Stimulated activated CD8-positive, alpha-beta memory T cell treated with anti-CD3 and anti-CD28 coated beads, Interleukin-4, amount 100 ng/mL, for 24 hours (primary cell): ENCODE measurements at regions not wholly inside any gene's neighbourhood (a gene's known extent, or its start where the extent isn't known, plus 50 kb on each side); places are given as distances from the start of the nearest gene placed in this dataset.
"Not testable (repeated sequence)": the region's sequence is repeated elsewhere in the genome, so short reads cannot be mapped to it uniquely, and the experiment has no call there.

Experiments
- DNase-seq: peaks from one replicate; pipeline ENCODE4 v3.0.0-alpha.2; 2020; ENCODE audit warnings: low read depth

GRCh38 chr6:166806217-166806838 is 150.0 kb downstream of the RNASET2 start:
- no peak for DNase-seq

DNA sequence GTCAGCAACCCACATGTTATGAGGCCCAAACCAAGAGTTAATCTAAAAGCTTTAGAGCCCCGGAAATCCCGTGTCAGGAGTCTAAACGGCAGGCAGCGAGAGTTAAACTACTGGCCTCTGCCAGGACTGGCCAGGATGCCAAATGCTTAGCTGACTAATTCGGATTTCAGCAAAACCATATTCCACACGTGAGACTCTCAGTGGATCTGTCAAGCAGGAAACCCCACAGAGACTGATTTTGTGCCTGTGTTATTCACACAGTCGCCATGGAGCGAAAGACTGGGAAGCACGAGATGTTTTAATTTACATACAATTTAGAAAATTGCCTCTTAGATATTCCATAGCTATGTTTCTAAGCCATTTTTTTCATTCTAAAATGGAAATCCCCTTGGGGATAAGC is 152.9 kb downstream of the RNASET2 start:
- DNase-seq = no peak

DNA sequence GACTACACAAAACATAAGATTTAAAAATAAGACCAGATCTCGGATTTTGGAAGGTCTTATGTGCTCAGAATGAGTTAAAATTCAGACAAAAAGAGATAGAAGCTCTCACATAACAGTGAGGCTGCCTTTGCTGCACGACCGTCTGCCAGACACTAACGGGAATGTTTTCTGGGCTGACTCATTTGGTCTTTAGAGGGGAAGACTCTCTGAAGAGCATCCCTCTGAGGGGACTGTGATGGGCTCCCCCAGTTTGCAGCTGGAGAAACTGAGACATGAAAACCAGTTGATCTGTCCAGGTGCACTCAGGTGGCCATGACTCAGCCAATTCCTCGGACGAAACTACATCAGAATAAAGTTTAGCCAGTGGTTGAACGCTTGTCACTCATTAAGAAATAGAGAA is 153.9 kb downstream of the RNASET2 start:
- no peak for DNase-seq

DNA sequence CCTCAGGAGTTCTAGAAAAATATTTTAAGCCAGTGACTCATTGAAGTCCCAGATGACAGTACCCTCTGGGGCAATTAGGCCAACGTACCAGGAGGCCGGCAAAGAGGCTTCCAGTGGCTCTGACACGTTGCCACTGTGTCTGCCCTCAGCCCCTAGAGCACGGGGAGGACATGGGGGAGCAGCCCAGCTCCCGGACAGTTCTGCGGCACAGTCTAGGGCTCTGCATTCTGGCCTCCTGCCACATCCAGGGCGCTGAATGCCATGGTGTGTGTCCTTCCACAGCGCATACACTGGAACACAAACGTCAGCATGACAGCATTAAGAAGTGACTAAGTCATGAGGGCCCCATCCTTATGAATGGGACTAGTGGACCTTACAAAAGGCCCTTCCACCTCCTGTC is 156.2 kb downstream of the RNASET2 start:
- no peak for DNase-seq

GRCh38 chr6:166798652-166799051 is 157.7 kb downstream of the RNASET2 start:
- DNase-seq = no peak

DNA sequence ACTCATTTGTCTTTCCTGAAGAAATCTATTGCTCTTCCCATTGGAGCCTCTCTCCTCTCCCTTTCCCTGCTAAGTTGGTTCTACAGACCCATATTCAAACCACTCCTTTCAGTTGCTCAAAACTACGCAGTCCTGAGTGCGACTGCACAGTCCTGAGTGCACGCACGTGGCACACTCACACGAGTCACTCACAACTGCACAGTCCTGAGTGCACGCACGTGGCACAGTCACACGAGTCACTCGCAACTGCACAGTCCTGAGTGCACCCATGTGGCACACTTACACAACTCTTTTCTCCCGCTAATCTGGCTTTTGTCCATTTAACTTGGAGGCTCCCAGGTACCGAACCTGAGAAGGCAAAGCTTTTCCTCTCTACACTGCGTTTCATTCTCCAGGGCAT is 159.7 kb downstream of the RNASET2 start:
- no peak for DNase-seq

GRCh38 chr6:166795879-166796278 is 160.5 kb downstream of the RNASET2 start:
- no peak for DNase-seq

GRCh38 chr6:166790808-166791207 is 163.8 kb upstream of the RPS6KA2 start:
- not testable (repeated sequence) for DNase-seq

- DNase-seq = not testable (repeated sequence)
Observed at GRCh38 chr6:166788846-166789529, 161.9 kb upstream of the RPS6KA2 start.

DNA sequence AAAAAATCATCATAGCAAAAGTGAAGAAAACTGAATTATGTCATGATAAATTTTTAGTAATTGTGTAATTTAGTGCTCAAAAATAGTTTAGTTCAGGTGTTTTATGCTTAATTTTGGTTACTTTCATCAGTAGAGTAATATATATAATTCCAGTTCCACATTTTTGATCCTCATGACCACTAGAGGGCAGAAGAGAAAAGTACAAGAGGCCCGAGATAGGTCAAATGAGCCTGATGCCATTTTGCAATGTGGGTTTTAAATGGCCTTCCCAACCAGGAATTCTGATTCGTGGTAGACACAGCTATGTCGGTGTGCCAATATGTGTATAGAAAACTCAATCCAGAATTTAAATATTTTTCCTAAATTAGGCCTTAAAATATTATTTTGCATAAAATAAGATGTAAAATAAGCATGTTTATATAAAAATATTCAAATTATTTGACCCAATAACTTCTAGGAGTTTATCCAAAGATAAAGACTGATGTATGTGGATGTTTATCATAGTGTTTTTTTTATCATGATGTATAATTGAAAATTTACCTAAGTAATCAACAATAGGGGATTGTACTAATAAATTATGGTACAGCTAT is 159.7 kb upstream of the RPS6KA2 start:
- no peak for DNase-seq

- no peak for DNase-seq
Observed at GRCh38 chr6:166785131-166785530, 158.1 kb upstream of the RPS6KA2 start.

DNA sequence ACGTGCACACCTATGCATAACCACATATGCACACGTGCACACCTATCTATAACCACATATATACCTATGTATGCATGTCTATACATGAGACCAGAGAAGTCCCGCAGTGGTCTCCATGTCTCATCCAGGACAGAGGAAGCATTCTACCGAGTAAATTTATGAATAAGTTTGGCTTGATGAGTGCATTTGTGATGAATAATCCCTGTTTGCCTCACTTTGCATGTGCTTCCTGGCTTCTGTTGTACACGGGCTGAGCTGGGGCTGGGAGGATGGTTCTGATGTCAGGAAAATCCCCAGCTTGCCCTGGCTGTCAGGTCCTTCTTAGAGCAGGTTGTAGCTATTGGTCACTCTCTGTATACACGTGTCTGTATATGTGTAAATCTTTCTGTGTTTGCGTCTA is 157.6 kb upstream of the RPS6KA2 start:
- no peak for DNase-seq

DNA sequence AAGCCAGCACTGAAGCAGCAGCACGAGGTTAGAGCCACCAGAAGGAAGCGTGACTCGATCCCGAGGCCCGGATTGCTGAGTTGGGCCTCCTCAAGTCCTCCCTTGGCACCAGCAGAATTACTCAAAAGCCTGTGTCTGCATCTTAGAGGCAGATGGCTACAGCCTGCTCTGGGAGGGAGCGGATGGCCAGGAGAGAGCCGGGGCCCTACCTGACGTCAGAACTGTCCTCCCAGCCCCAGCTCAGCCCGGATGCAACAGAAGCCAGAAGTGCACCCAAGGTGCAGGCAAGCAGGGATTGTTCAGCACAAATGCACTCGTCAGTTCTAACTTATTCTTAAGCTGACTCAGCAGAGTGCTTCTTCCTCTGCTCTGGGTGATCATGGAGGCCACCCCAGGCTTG is 155.5 kb upstream of the RPS6KA2 start:
- no peak for DNase-seq

DNA sequence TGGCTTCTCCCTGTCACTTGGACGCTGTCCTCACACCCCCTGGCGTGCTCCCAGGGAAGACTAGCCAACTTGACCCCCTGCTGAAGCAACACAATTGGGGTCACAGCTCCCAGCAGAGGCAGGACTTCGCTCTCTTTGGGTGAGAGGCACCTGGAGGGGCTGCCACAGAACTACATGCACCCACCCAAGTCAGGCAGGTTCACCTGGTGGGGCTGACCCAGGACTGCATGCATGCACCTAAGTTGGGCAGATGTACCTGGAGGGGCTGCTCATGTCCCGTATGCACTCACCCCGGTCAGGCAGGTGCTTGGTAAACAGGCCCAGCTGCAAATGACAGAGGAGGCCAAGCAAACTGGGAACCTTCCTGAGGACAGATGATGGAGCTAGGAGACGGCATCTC is 154.3 kb upstream of the RPS6KA2 start:
- no peak for DNase-seq

GRCh38 chr6:166779963-166780683 is 153.1 kb upstream of the RPS6KA2 start:
- no peak for DNase-seq

DNA sequence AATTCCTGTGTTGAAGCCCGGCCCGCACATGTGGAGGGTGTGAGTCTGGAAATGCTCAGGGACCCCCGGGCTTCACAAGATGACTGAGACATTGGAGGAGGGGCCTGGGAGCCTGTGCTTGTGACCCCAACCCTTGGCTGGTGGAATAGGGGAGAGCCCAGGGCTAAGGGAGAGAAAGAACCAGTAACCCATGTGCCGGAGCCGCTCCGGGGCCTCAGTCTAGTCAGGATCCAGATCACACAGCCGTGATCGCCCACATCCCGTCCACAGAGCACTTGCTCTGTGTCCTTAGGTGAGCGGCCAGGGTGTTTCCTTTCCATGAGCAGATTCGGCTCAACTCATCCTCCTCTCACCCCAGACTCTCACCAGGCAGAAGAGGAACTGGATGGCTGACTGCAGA is 152.3 kb upstream of the RPS6KA2 start:
- DNase-seq = no peak

DNA sequence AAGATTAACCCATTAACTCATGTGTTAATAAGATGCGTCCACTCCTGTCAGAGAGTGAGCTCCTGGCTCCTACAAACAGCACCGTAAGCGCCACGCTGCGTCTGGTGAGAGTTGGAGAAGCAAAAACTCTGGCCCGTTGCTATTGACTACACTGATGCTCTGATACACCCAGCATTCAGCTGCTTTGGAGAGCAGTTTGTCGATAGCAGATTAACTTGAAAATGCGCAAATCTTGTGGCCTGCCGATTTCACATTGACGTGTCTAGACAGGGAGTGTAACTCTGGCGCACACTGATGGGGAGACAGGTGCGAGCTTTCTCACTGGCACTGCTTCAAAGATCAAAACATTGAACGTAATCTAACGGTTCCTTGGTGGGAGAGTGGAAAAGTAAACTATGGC is 151.7 kb upstream of the RPS6KA2 start:
- no peak for DNase-seq

DNA sequence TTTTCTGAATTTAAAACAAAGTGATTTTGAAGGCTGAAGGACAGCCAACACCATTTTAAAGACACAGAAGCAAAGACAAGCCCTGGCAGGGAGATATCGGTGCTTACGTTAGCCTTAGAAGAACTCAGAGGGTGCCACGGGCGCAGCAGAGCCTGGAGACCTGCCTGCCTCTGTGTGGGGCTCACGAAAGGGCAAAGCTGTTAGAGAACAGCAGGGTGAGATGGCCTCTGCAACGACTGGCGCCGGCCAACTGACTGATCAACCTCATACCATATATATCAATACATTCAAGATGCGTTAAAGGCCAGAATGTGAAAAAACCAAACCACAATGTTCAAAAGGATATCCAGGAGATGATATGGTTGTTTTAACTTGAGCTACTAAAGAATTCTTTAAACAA is 151.0 kb upstream of the RPS6KA2 start:
- DNase-seq = no peak

- no peak for DNase-seq
Observed at GRCh38 chr6:166777096-166777630, 150.1 kb upstream of the RPS6KA2 start.

- DNase-seq = no peak
Observed at GRCh38 chr6:166776571-166776970, 149.5 kb upstream of the RPS6KA2 start.

DNA sequence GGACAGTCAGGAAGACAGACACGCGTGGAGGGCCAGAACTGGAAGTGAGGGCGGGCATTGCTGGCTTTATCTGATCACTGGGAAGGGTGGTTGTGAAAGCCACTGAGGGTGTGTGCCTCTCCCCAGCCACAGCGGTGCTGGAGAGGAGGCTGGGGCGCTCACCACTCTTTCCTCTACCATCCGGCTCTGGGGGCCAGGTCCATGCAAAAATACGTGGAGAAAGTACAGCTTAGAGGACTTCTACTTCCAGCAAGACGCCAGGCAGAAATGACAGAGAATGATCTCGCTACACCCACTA is 148.8 kb upstream of the RPS6KA2 start:
- DNase-seq = no peak

DNA sequence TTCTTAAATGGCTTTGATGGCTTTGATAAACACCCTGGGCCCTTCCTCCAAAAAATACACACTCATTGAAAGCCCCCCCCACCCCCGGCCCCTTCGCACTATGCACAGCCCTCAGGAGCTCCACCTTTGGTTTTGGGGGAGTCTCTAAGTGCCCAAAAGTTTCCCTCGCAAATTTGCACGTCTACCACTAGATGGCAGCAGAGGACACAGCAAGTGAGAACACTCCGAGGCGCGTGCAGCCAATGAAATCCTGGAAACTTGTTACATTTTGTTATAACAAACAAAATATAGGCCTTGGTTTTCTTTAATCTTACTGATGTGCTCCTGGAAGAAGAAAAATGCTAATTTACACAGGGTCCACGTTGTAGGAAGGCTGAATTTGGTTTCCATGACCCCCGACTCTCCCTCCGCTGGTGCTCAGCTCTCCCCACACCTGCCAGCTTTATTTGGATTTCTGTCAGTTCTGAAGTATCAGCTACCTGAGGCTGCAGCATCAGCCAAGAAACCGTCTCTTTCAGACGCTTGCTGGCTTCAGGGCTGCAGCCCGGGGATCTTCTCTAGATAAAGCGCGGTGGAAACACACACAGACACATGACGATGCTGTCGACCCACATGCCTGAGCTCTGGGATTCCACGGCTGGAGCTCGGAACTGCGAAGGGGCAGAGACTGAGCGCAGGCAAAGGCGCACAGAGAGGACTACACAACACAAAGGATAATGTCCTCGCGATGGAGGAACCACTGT is 148.3 kb upstream of the RPS6KA2 start:
- DNase-seq = peak; percentile 33
